ENCODE measurements at regions not wholly inside any gene's neighbourhood (a gene's known extent, or its start where the extent isn't known, plus 50 kb on each side); places are given as distances from the start of the nearest gene placed in this dataset.
"Not testable (repeated sequence)": the region's sequence is repeated elsewhere in the genome, so short reads cannot be mapped to it uniquely, and the experiment has no call there.

DNA sequence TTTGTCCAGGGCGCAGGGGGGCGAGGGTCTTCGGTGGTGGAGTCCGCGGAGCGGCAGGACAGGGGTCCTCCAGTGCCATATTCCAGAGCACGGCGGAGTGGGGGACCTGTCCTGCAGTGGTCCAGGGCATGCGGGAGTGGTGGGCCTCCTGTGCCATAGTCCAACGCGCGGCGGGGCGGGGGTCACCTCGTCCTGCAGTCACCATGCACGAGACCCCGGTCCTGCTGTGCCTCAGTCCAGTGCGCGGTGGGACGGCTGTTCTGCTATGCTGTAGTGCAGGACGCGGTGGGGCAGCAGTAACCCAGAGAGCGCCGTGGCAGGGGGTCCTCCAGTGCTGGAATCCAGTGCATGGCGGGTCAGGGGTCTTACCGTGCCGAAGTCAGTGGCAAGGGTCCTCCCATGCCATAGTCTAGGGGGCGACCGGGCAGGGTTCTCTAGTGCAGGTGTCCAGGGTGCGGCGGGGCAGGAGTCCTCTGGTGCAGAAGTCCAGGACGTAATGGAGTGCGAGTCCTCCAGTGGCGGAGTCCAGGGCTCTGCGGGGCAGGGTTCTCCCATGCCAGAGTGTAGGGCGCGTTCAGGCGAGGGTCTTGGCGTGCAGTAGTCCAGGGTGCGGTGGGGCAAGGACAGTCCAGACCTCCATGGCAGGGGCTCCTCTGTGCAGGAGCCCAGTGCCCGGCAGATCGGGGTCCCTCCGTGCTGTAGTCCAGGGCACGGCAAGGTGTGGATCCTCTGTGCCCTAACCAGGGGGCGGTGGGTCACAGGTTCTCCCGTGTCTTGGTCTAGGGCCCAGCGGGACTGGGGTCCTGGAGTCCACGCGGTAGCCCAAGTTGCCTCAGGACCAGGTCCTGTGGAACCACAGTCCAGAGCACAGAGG lies 130.4 kb downstream of the CCDC74A start:
- Mint-ChIP-seq H3K36me3 (ENCODE audit: insufficient read depth, unreplicated experiment) (no peaks in the 10 kb centered on the region), H3K4me1 (ENCODE audit: insufficient read depth, unreplicated experiment) (no peaks in the 10 kb centered on the region), H3K27me3 (ENCODE audit: insufficient read depth, unreplicated experiment) (peaks cover 38% of the 10 kb centered on the region), H3K9me3 (ENCODE audit: unreplicated experiment) (no peaks in the 10 kb centered on the region), H3K27ac (ENCODE audit: low read depth, unreplicated experiment) (no peak overlapping the region), H3K4me3 (ENCODE audit: unreplicated experiment) (no peak overlapping the region)
- ChIA-PET CTCF (no interaction called here), POLR2A (no interaction called here)
- no TSS peak for BruUV-seq (replicated peaks)
- TF ChIP-seq, protein P1, sequence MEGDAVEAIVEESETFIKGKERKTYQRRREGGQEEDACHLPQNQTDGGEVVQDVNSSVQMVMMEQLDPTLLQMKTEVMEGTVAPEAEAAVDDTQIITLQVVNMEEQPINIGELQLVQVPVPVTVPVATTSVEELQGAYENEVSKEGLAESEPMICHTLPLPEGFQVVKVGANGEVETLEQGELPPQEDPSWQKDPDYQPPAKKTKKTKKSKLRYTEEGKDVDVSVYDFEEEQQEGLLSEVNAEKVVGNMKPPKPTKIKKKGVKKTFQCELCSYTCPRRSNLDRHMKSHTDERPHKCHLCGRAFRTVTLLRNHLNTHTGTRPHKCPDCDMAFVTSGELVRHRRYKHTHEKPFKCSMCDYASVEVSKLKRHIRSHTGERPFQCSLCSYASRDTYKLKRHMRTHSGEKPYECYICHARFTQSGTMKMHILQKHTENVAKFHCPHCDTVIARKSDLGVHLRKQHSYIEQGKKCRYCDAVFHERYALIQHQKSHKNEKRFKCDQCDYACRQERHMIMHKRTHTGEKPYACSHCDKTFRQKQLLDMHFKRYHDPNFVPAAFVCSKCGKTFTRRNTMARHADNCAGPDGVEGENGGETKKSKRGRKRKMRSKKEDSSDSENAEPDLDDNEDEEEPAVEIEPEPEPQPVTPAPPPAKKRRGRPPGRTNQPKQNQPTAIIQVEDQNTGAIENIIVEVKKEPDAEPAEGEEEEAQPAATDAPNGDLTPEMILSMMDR (IDR thresholded peaks at IDR 0.05; ENCODE audit: unreplicated experiment) = no peak
- intact Hi-C loops (cut with micrococcal nuclease) = no loop called here
- DNase-seq (ENCODE audit: unreplicated experiment) = no peak

DNA sequence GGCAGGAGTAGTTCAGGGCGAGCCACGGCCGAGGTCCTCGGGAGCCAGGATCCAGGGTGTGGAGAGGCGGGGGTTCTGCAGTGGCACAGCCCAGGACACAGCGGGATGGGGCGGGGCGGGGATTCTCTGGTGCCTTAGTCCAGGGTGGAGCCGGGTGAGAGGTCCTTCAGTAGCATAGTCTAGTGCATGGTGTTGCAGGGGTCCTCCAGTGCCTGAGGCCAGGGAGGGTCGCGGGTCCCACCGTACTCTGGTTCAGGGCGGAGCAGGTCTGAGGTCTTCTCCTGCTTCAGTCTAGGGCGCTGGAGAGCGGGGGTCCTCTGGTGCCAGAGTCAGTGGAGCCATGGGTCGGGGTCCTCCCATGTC lies 131.1 kb downstream of the CCDC74A start:
- CTCF ChIA-PET = interaction anchor here (0.7 kb wide), 1 partner anchor 14 kb away, joined by 7 read pairs; no protein-coding TSS in a partner anchor
- Mint-ChIP-seq H3K27ac (ENCODE audit: low read depth, unreplicated experiment) (no peak overlapping the region), H3K4me3 (ENCODE audit: unreplicated experiment) (no peak overlapping the region), H3K27me3 (ENCODE audit: insufficient read depth, unreplicated experiment) (peaks cover 34% of the 10 kb centered on the region), H3K4me1 (ENCODE audit: insufficient read depth, unreplicated experiment) (no peaks in the 10 kb centered on the region), H3K36me3 (ENCODE audit: insufficient read depth, unreplicated experiment) (no peaks in the 10 kb centered on the region), H3K9me3 (ENCODE audit: unreplicated experiment) (no peaks in the 10 kb centered on the region)
- intact Hi-C loops (cut with micrococcal nuclease) = no loop called here
- POLR2A ChIA-PET = no interaction called here
- TF ChIP-seq, protein P1 (IDR thresholded peaks at IDR 0.05; ENCODE audit: unreplicated experiment) = no peak
- BruUV-seq (replicated peaks) = no TSS peak
- no peak for DNase-seq (ENCODE audit: unreplicated experiment)

DNA sequence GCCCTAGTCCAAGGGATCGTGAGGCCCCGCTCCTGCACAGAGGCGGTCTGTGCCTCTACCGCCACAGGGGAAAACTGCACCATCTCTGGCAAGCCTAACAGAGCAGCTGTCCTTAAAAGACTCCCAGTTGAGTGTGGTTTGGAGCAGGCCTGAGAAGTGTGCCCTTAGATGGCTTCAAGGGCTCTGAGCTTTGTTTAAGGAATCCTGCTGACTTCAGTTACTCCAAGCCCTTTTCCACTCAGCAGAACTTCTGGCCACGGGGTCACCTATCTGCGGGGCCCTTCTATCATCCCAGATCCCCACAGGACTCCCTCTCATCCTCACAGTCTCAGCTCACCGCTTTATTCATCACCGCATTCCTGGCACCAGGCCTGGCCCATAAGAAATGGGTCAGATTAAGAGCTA lies 131.5 kb downstream of the CCDC74A start:
- no peaks in the 10 kb centered on the region for H3K9me3 Mint-ChIP-seq (ENCODE audit: unreplicated experiment)
- no peak overlapping the region for H3K27ac Mint-ChIP-seq (ENCODE audit: low read depth, unreplicated experiment)
- POLR2A ChIA-PET = no interaction called here
- TF ChIP-seq, protein P1 (IDR thresholded peaks at IDR 0.05; ENCODE audit: unreplicated experiment) = no peak
- BruUV-seq (replicated peaks) = no TSS peak
- CTCF ChIA-PET = interaction anchor here (0.7 kb wide), 1 partner anchor 13 kb away, joined by 7 read pairs; no protein-coding TSS in a partner anchor
- no peaks in the 10 kb centered on the region for H3K36me3 Mint-ChIP-seq (ENCODE audit: insufficient read depth, unreplicated experiment)
- H3K4me1 Mint-ChIP-seq (ENCODE audit: insufficient read depth, unreplicated experiment) = no peaks in the 10 kb centered on the region
- H3K27me3 Mint-ChIP-seq (ENCODE audit: insufficient read depth, unreplicated experiment) = peaks cover 30% of the 10 kb centered on the region
- intact Hi-C loops (cut with micrococcal nuclease) = no loop called here
- no peak overlapping the region for H3K4me3 Mint-ChIP-seq (ENCODE audit: unreplicated experiment)
- DNase-seq (ENCODE audit: unreplicated experiment) = no peak

DNA sequence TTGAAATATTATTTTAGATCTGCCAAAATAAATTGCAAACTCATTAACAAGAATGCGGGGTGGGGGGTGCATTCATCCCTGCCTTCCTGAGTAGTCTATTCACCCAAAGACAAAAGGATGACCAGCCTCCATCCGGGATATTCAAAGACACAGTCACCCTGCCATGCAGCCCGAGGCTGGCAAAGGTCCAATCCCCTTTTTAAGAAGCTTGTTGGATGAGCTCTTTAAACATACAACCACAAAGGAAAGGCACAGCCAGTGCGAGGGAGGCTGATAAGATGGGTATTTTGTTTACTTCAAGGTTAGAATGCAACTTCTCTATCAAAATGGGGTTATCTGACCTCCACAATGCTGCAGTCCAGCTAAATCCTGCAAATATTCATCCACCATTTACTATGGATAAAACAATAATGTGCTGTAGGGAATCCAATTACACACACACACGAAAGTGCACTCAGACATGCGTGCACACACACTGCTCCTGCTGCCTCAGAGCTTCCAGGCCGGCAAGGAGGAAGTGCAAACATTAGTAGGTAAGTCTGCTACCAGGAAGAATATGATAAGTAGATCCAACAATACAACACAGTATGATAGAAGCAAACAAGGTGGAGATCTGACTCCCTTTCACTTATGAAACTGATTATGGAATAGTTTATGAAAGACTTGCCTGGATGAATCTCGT lies 133.6 kb downstream of the CCDC74A start:
- DNase-seq (ENCODE audit: unreplicated experiment); intact Hi-C loops (cut with micrococcal nuclease); POLR2A ChIA-PET; H3K4me3 Mint-ChIP-seq (ENCODE audit: unreplicated experiment); BruUV-seq (replicated peaks); H3K27ac Mint-ChIP-seq (ENCODE audit: low read depth, unreplicated experiment); H3K9me3 Mint-ChIP-seq (ENCODE audit: unreplicated experiment); H3K36me3 Mint-ChIP-seq (ENCODE audit: insufficient read depth, unreplicated experiment); H3K4me1 Mint-ChIP-seq (ENCODE audit: insufficient read depth, unreplicated experiment); H3K27me3 Mint-ChIP-seq (ENCODE audit: insufficient read depth, unreplicated experiment): not testable (repeated sequence)
- CTCF ChIA-PET = interaction anchor here (1.0 kb wide), 1 partner anchor 12 kb away, joined by 3 read pairs; no protein-coding TSS in a partner anchor

DNA sequence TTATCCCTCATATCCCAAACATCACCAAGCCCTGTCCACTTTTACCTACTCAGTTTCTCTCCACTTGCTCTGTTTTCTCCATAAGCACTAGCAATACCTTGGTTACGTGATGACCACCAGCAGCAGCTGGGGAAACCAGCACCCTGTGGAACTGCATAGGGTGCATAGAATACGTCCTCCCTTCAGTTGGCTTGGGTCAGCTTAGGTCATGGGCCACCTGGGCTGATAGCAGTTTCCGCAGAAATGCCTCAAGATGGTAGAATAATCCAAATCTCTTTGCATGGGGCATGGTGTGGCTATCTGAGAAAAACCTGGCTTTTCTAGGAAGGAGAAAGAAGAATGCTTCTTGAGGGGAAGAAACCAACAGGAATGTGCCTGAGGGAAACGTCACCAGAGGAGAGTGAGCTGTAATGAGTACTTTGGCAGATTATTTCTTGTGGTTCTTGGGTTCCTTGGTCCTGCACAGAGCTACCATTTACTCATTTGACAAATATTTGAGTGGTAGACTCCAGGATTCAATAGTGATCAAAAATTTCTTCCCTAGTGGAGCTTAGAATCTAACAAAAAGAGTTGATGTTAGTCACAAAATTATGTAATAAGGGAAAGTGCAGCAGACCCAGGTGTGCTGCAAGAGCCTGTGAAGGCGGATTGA lies 134.3 kb downstream of the CCDC74A start:
- H3K27me3 Mint-ChIP-seq (ENCODE audit: insufficient read depth, unreplicated experiment); H3K36me3 Mint-ChIP-seq (ENCODE audit: insufficient read depth, unreplicated experiment); DNase-seq (ENCODE audit: unreplicated experiment); BruUV-seq (replicated peaks); H3K4me1 Mint-ChIP-seq (ENCODE audit: insufficient read depth, unreplicated experiment); H3K4me3 Mint-ChIP-seq (ENCODE audit: unreplicated experiment); intact Hi-C loops (cut with micrococcal nuclease); H3K9me3 Mint-ChIP-seq (ENCODE audit: unreplicated experiment); POLR2A ChIA-PET; H3K27ac Mint-ChIP-seq (ENCODE audit: low read depth, unreplicated experiment): not testable (repeated sequence)
- CTCF ChIA-PET = interaction anchor here (1.4 to 2.0 kb wide), 2 partner anchors 11 to 170 kb away, joined by 4 to 8 read pairs; partner anchors contain the start of gene MZT2A

DNA sequence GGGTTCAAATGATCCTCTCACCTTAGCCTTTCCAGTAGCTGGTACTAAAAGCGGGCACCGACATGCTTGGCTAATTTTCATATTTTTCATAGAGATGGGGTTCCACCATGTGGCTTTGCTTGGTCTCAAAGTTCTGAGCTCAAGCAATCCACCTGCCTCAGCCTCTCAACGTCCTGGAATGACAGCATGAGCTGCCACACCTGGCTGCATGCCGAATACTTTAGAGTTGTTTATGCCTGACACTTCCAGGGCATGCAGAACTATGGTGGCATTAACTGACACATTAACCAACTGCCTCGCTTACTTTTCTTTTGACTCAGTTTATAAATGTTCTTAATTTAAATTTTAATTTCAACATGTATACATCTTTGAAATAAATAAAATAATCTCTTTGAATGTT lies 135.8 kb downstream of the CCDC74A start:
- H3K27ac Mint-ChIP-seq (ENCODE audit: low read depth, unreplicated experiment); POLR2A ChIA-PET; H3K4me1 Mint-ChIP-seq (ENCODE audit: insufficient read depth, unreplicated experiment); intact Hi-C loops (cut with micrococcal nuclease); DNase-seq (ENCODE audit: unreplicated experiment); H3K27me3 Mint-ChIP-seq (ENCODE audit: insufficient read depth, unreplicated experiment); H3K9me3 Mint-ChIP-seq (ENCODE audit: unreplicated experiment); H3K4me3 Mint-ChIP-seq (ENCODE audit: unreplicated experiment); BruUV-seq (replicated peaks); H3K36me3 Mint-ChIP-seq (ENCODE audit: insufficient read depth, unreplicated experiment): not testable (repeated sequence)
- CTCF ChIA-PET = interaction anchor here (2.0 kb wide), 1 partner anchor 10 kb away, joined by 8 read pairs; no protein-coding TSS in a partner anchor

Measured in MCF 10A (cell line).